Left lung (tissue), 4 donors: ENCODE measurements at regions not wholly inside any gene's neighbourhood (a gene's known extent, or its start where the extent isn't known, plus 50 kb on each side); places are given as distances from the start of the nearest gene placed in this dataset.

Source experiments
- ATAC-seq: fragments of 200-7000 bp; cut with Tn5 transposase; one replicate; pipeline ENCODE4 v1.9.1; 2020; ENCODE audit warnings: moderate library complexity
- DNase-seq, 4 donors: peaks; one replicate each; pipeline ENCODE4 v3.0.0-alpha.2; 2013 to 2020
- H3K27ac ChIP-seq, 2 donors: fragments of 200-600 bp; sonication (generic) in 1 of 2; one replicate each; pipeline versions ENCODE4 v1.5.0 to v1.8.0; 2020 to 2021
- H3K27me3 ChIP-seq, 2 donors: fragments of 200-600 bp; sonication (generic) in 1 of 2; one replicate each; pipeline versions ENCODE4 v1.5.0 to v1.8.0; 2020 to 2021
- H3K36me3 ChIP-seq, 2 donors: fragments of 200-600 bp; sonication (generic) in 1 of 2; one replicate each; pipeline versions ENCODE4 v1.5.0 to v1.8.0; 2020 to 2021
- H3K4me1 ChIP-seq, 2 donors: fragments of 200-600 bp; one replicate each; pipeline ENCODE4 v1.8.0; 2021
- H3K4me3 ChIP-seq, 2 donors: fragments of 200-600 bp; sonication (generic) in 1 of 2; one replicate each; pipeline versions ENCODE4 v1.5.0 to v1.8.0; 2020 to 2021; ENCODE audit warnings: mild to moderate bottlenecking in 1 of 2
- H3K9me3 ChIP-seq, 2 donors: fragments of 200-600 bp; sonication (generic) in 1 of 2; one replicate each; pipeline versions ENCODE4 v1.5.0 to v1.8.0; 2020 to 2021
- CTCF ChIP-seq, 2 donors: fragments of 200-600 bp; sonication (generic) in 1 of 2; IDR thresholded peaks; one replicate each; pipeline versions ENCODE4 v1.5.0 to v1.8.0; 2021; ENCODE audit warnings: antibody characterized with exemption in 2 of 2
- intact Hi-C, 2 donors: fragments of 100-400 bp; cut with DNase I; formaldehyde crosslinking; loops; one replicate each; pipeline versions ENCODE4 v1.11.2 to v1.14.2; 2022
- donor health status: DM: no; HTN: yes; CAD: no.
- donor health status: DM: no; HTN: no; CAD: no.

DNA sequence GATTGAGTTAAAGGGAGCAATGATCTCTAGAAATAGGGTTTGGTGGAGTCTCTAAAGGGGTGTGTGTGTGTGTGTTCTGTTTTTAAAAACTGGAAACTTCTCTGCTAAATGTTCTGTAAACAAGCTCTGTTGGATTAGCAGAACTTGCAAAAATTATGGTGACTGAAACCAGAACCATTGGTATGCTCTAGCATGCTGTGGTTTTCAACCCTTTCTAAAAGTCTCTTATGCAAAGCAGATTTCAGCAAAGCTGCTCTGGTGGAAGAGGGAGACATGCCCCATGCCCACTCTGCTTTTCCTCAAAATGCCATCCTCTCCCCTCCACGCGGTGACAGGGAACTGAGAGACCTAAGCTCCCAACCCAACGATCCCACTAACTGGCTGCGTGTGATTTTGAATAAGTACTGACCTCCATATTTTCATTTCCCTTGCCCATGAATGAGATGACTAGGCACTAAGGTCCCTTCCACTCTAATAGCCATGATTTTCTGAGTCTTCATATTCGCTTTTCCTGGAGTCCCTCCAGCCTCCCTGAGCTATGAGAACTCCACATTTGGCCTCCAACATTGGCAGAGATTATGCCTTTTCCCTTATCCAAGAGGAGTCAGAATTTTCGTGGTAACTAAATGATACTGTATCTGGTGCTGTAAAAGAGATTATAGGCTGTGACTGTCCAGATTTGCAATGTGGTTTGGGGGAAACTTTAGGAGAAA is 117.3 kb upstream of the PALS2 start:
- TF ChIP-seq CTCF (IDR thresholded peaks at IDR 0.05) = no peak
- H3K9me3 ChIP-seq = no peaks in the 10 kb centered on the region
- intact Hi-C loops = no loop called here
- no peaks in the 10 kb centered on the region for H3K36me3 ChIP-seq
- H3K4me3 ChIP-seq = no peak overlapping the region
- no peak overlapping the region for H3K27ac ChIP-seq
- H3K27me3 ChIP-seq = no peaks in the 10 kb centered on the region
- no peaks in the 10 kb centered on the region for H3K4me1 ChIP-seq
- ATAC-seq (no peak), DNase-seq (no peak)

- ATAC-seq = no peak
- intact Hi-C loops = no loop called here
These were observed 116.6 kb upstream of the PALS2 start for GRCh38 chr7:24456526-24457218.

DNA sequence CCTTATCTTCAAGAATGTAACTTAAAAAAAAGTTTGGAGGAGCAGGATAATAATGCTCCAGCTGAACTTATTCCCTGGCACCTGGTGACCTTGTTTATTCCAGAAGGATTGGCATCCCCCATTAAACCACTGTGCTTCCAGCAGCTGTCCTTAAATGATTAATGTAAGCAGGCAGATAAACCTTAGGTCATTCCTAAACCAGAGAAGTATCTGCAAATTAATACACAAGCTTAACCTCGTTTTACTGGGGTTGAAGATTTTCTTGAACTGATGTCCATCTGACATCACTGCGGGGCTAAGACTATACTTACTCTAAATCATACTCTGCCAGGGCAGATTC is 116.1 kb upstream of the PALS2 start:
- Histone ChIP-seq H3K9me3 (no peaks in the 10 kb centered on the region), H3K27ac (no peak overlapping the region), H3K4me3 (no peak overlapping the region), H3K4me1 (no peaks in the 10 kb centered on the region), H3K36me3 (no peaks in the 10 kb centered on the region), H3K27me3 (no peaks in the 10 kb centered on the region)
- ATAC-seq (no peak), DNase-seq (no peak)
- intact Hi-C loops = no loop called here
- TF ChIP-seq CTCF (IDR thresholded peaks at IDR 0.05) = no peak

More at GRCh38 chr7:24456526-24457218, 116.6 kb upstream of the PALS2 start:
- no peaks in the 10 kb centered on the region for H3K9me3 ChIP-seq
- no peak overlapping the region for H3K27ac ChIP-seq
- no peak overlapping the region for H3K4me3 ChIP-seq
- no peak for TF ChIP-seq CTCF (IDR thresholded peaks at IDR 0.05)
- no peaks in the 10 kb centered on the region for H3K4me1 ChIP-seq
- H3K27me3 ChIP-seq = no peaks in the 10 kb centered on the region
- no peaks in the 10 kb centered on the region for H3K36me3 ChIP-seq
- no peak for DNase-seq

DNA sequence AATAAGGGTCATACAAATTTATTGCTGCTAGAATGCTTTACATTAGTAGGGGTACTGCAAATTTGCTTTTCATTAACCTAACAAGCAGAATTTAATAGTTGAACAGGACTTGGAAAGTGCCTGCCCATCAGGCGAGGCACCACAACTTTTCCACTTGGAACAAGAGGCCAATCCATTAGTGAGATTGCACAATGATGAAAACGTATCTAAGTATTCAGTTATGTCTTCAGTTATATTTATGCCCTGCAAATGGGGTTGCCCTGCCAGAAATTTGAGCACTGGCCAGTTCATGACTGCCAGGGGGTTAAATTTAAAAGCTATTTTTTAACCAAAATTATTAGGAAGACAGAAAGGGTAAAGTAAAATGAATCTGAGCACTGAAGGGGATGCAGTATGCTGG is 111.1 kb upstream of the PALS2 start:
- Histone ChIP-seq H3K9me3 (no peaks in the 10 kb centered on the region), H3K4me3 (no peak overlapping the region), H3K27ac (no peak overlapping the region), H3K4me1 (no peaks in the 10 kb centered on the region), H3K36me3 (no peaks in the 10 kb centered on the region), H3K27me3 (no peaks in the 10 kb centered on the region)
- DNase-seq = no peak
- intact Hi-C loops = no loop called here
- TF ChIP-seq CTCF (IDR thresholded peaks at IDR 0.05) = no peak
- no peak for ATAC-seq

DNA sequence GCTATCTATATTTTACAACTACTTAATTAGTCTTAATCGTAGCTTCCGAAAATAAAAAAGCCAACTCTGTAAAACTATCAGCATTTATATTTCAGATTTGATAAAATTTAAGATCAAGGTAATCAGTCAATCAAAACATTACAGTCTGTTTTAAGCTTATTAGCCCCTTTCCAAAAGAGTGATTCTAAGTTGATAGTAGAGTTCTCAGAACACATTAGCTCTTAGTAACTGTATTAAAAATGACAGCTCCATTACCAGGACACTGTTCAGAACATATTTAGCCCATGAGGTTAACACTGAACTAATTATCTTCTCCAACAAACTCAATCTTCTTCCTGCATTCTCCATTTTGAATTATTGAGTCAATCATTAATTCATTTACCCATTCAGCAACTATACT is 110.3 kb upstream of the PALS2 start:
- no peaks in the 10 kb centered on the region for H3K4me1 ChIP-seq
- H3K4me3 ChIP-seq = no peak overlapping the region
- no peaks in the 10 kb centered on the region for H3K36me3 ChIP-seq
- H3K27ac ChIP-seq = no peak overlapping the region
- H3K27me3 ChIP-seq = no peaks in the 10 kb centered on the region
- DNase-seq (no peak), ATAC-seq (no peak)
- H3K9me3 ChIP-seq = no peaks in the 10 kb centered on the region
- TF ChIP-seq CTCF (IDR thresholded peaks at IDR 0.05) = no peak
- intact Hi-C loops = no loop called here
